Neural crest cell (in vitro differentiated cells): ENCODE measurements at regions not wholly inside any gene's neighbourhood (a gene's known extent, or its start where the extent isn't known, plus 50 kb on each side); places are given as distances from the start of the nearest gene placed in this dataset.
"Not testable (repeated sequence)": the region's sequence is repeated elsewhere in the genome, so short reads cannot be mapped to it uniquely, and the experiment has no call there.

Experiments
- DNase-seq: peaks from one replicate; pipeline ENCODE4 v3.0.0; 2021; ENCODE audit warnings: low read depth, mixed read lengths, low spot score
- H3K27ac Mint-ChIP-seq: one replicate; pipeline ENCODE4 v1.8.0; 2021; ENCODE audit warnings: mild to moderate bottlenecking, mixed read lengths; ENCODE audit not compliant: unreplicated experiment
- H3K27me3 Mint-ChIP-seq: 2 replicates; pipeline ENCODE4 v1.8.0; 2021; ENCODE audit warnings: low read depth, mild to moderate bottlenecking, mixed read lengths
- H3K36me3 Mint-ChIP-seq: 2 replicates; pipeline ENCODE4 v1.8.0; 2021; ENCODE audit warnings: low read depth, mild to moderate bottlenecking, mixed read lengths
- H3K4me1 Mint-ChIP-seq: 2 replicates; pipeline ENCODE4 v1.8.0; 2021; ENCODE audit warnings: mixed read lengths
- H3K4me3 Mint-ChIP-seq: one replicate; pipeline ENCODE4 v1.8.0; 2021; ENCODE audit warnings: mild to moderate bottlenecking, mixed read lengths
- H3K9me3 Mint-ChIP-seq: 2 replicates; pipeline ENCODE4 v1.8.0; 2021; ENCODE audit warnings: mixed read lengths
- TF ChIP-seq, protein P1 (sequence below): fragments of 200-600 bp; sonication (generic); conservative IDR thresholded peaks from 2 replicates; pipeline ENCODE4 v1.5.0; 2021; ENCODE audit warnings: antibody characterized with exemption, mild to moderate bottlenecking

DNA sequence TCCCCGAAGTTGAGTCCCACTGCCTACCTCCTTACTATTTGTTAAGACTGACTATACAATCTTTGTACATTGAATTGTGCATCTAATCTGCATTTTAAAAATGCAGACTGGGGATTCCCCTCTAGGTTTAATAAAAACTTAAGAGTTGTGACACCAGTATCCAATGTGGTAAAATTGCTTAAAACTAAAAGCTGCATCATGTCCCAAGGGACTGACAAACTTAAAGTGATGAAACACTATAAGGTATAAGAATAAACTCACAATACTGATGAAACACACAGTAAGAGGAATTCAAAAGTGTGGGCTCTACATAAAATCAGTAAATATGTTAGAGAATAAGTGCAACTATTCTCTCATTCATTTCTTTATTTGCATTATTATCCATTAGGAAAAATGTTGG lies 1905.1 kb downstream of the MAT2B start:
- Mint-ChIP-seq H3K27me3 (no peaks in the 10 kb centered on the region), H3K9me3 (peaks cover 14% of the 10 kb centered on the region), H3K27ac (no peak overlapping the region), H3K36me3 (no peaks in the 10 kb centered on the region), H3K4me1 (no peaks in the 10 kb centered on the region), H3K4me3 (no peak overlapping the region)
- TF ChIP-seq, protein P1, sequence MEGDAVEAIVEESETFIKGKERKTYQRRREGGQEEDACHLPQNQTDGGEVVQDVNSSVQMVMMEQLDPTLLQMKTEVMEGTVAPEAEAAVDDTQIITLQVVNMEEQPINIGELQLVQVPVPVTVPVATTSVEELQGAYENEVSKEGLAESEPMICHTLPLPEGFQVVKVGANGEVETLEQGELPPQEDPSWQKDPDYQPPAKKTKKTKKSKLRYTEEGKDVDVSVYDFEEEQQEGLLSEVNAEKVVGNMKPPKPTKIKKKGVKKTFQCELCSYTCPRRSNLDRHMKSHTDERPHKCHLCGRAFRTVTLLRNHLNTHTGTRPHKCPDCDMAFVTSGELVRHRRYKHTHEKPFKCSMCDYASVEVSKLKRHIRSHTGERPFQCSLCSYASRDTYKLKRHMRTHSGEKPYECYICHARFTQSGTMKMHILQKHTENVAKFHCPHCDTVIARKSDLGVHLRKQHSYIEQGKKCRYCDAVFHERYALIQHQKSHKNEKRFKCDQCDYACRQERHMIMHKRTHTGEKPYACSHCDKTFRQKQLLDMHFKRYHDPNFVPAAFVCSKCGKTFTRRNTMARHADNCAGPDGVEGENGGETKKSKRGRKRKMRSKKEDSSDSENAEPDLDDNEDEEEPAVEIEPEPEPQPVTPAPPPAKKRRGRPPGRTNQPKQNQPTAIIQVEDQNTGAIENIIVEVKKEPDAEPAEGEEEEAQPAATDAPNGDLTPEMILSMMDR = no peak
- no peak for DNase-seq

DNA sequence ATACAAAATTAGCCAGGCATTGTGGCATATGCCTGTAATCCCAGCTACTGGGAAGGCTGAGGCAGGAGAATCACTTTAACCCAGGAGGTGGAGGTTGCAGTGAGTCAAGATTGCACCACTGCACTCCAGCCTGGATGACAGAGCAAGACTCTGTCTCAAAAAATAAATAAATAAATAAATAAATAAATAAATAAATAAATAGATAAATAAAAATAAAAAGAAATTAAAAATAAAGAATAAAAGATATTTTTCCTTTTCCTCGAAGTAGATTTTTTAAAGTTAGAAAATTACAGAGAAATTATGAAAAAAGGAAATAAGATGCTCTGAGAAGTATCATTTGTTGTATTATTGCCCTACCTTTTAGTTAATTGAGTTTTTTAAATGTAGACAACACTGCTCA lies 1906.1 kb downstream of the MAT2B start:
- not testable (repeated sequence) for DNase-seq, H3K4me3 Mint-ChIP-seq, H3K27ac Mint-ChIP-seq, H3K27me3 Mint-ChIP-seq, H3K4me1 Mint-ChIP-seq, H3K36me3 Mint-ChIP-seq
- H3K9me3 Mint-ChIP-seq = peaks cover 11% of the 10 kb centered on the region

DNA sequence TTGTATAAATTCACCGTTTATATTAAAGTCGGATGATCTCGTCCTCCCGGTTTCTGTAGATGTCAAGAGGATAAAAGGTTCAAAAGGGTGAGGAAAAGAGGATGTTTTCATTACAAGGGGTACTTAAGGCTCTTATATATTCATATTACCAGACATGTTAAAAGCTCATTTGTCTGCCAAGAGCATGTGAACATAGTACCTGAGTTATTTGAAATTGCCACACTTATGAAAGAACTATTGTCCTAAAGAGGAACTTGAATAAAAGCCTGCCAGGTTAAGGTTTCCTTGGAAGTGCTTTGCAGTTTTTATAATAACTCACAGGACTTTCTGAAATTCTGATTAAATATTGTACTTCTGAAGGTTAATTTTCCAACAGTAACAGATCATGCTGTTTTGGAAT lies 1915.1 kb downstream of the MAT2B start:
- DNase-seq = no peak
- Mint-ChIP-seq H3K4me3 (no peak overlapping the region), H3K36me3 (no peaks in the 10 kb centered on the region), H3K27ac (no peak overlapping the region), H3K4me1 (no peaks in the 10 kb centered on the region), H3K9me3 (peaks cover 5% of the 10 kb centered on the region), H3K27me3 (no peaks in the 10 kb centered on the region)
- TF ChIP-seq, protein P1 = no peak

DNA sequence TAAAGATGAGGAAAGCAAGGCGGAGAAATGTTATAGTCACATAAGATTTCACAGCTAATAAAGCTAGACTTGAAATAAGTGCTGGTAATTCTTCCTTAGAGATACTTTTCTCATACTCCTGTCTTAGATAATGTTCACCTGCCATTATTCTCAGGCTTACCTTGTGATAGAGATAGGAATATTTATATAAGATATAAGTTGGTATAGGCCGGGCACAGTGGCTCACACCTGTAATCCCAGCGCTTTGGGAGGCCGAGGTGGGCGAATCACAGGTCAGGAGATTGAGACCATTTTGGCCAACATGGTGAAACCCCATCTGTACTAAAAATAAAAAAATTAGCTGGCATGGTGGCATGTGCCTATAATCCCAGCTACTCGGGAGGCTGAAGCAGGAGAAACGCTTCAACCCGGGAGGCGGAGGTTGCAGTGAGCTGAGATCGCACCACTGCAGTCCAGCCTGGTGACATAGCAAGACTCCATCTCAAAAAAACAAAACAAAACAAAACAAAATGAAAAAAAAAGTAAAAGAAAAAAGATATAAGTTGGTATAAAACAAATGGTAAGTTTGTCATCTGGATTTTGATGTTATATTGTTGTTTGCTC lies 1918.4 kb downstream of the MAT2B start:
- peaks cover 5% of the 10 kb centered on the region for H3K9me3 Mint-ChIP-seq

DNA sequence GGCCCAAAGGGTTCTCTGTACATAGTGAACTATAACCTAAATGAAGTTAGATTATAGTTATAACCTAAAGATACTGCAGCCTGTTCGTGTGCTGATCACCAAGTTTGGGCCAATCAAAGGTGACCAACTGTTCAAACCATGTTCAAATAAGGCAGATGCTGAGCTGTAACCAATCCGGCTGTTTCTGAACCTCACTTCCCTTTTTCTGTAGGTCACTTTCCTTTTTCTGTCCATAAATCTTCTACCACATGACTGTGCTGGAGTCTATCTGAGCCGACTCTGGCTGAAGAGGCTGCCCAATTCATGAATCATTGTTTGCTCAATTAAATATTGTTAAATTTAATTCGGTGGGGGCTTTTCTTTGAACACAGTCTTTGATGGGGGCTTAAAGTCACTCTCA lies 1920.2 kb downstream of the MAT2B start:
- Mint-ChIP-seq H3K4me3 (no peak overlapping the region), H3K27ac (no peak overlapping the region), H3K27me3 (no peaks in the 10 kb centered on the region), H3K9me3 (peaks cover 4% of the 10 kb centered on the region), H3K4me1 (no peaks in the 10 kb centered on the region), H3K36me3 (no peaks in the 10 kb centered on the region)
- DNase-seq = no peak
- TF ChIP-seq, protein P1 = no peak

More for the DNA sequence above, 1918.4 kb downstream of the MAT2B start:
- Mint-ChIP-seq H3K36me3 (no peaks in the 10 kb centered on the region), H3K27ac (no peak overlapping the region), H3K27me3 (no peaks in the 10 kb centered on the region), H3K4me1 (no peaks in the 10 kb centered on the region), H3K4me3 (no peak overlapping the region)
- TF ChIP-seq, protein P1 = no peak
- no peak for DNase-seq

DNA sequence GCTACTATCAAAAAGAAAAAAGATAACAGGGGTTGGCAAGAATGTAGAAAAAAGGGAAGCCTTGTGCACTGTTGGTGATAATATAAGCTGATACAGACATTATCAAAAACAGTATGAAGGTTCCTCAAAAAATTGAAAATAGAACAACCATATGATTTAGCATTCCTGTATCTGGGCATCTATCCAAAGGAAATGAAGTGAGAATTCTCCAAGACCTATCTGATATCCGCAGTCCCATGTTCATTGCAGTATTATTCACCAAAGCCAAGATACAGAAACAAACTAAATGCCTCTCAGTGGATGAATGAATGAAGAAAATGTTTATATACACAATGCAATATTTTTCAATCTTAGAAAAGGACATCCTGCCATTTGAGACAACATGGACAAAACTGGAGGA lies 1943.3 kb downstream of the MAT2B start:
- H3K4me1 Mint-ChIP-seq = no peaks in the 10 kb centered on the region
- peaks cover 2% of the 10 kb centered on the region for H3K9me3 Mint-ChIP-seq
- H3K4me3 Mint-ChIP-seq = no peak overlapping the region
- H3K27ac Mint-ChIP-seq = no peak overlapping the region
- TF ChIP-seq, protein P1 = no peak
- no peak for DNase-seq
- H3K27me3 Mint-ChIP-seq = no peaks in the 10 kb centered on the region
- peaks cover 3% of the 10 kb centered on the region for H3K36me3 Mint-ChIP-seq
